Sigmoid colon (tissue), 6 donors: ENCODE measurements at regions not wholly inside any gene's neighbourhood (a gene's known extent, or its start where the extent isn't known, plus 50 kb on each side); places are given as distances from the start of the nearest gene placed in this dataset.

ENCODE experiments used
- DNase-seq: peaks from one replicate; pipeline ENCODE4 v3.0.0-alpha.2; 2019
- H3K27ac ChIP-seq, 4 donors: fragments of 200-600 bp; sonication (generic); one replicate each; pipeline ENCODE4 v1.5.1; 2016 to 2019; ENCODE audit warnings: mild to moderate bottlenecking in 1 of 4
- H3K27me3 ChIP-seq, 3 donors: fragments of 200-600 bp; sonication (generic); one replicate each; pipeline ENCODE4 v1.5.1; 2019; ENCODE audit warnings: mild to moderate bottlenecking in 1 of 3
- H3K36me3 ChIP-seq, 4 donors: fragments of 200-600 bp; sonication (generic); one replicate each; pipeline ENCODE4 v1.5.1; 2016 to 2019
- H3K4me1 ChIP-seq, 4 donors: fragments of 200-600 bp; sonication (generic); one replicate each; pipeline ENCODE4 v1.5.1; 2017 to 2019
- H3K4me3 ChIP-seq, 4 donors: fragments of 200-600 bp; sonication (generic); one replicate each; pipeline ENCODE4 v1.5.1; 2017 to 2019; ENCODE audit warnings: mild to moderate bottlenecking in 2 of 4, moderate library complexity in 1 of 4
- H3K9me3 ChIP-seq, 4 donors: fragments of 200-600 bp in 3 of 4; sonication (generic) in 3 of 4; one replicate each; pipeline versions ENCODE4 v1.5.1 to v1.6.1; 2013 to 2019
- CTCF ChIP-seq, 4 experiments: fragments of 450-650 bp in 3 of 4; fragments of 200-600 bp in 1 of 4; IDR thresholded peaks; one replicate each; pipeline ENCODE4 v1.5.1; 2016 to 2019; ENCODE audit warnings: antibody characterized with exemption in 4 of 4, mild to moderate bottlenecking in 3 of 4, moderate library complexity in 2 of 4
- EP300 ChIP-seq, 4 donors: sonication (generic); formaldehyde crosslinking; IDR thresholded peaks; one replicate each; pipeline ENCODE4 v1.6.1; 2017; ENCODE audit warnings: antibody characterized with exemption in 4 of 4
- POLR2A ChIP-seq, 2 donors: fragments of 450-650 bp; IDR thresholded peaks; one replicate each; pipeline ENCODE4 v1.6.1; 2016; ENCODE audit warnings: antibody characterized with exemption in 2 of 2, mild to moderate bottlenecking in 2 of 2, moderate library complexity in 2 of 2
- POLR2AphosphoS5 ChIP-seq, 4 donors: sonication (generic); formaldehyde crosslinking; IDR thresholded peaks; one replicate each; pipeline ENCODE4 v1.6.1; 2017; ENCODE audit warnings: antibody characterized with exemption in 4 of 4
- WGBS, 2 donors: extraction: QIAGEN DNeasy Blood & Tissue Kit; methylation state at CpG; one replicate each; pipeline ENCODE4 v1.1.7; 2013; 5-methylcytosine and 5-hydroxymethylcytosine counted together
- intact Hi-C: fragments of 100-400 bp; cut with DNase I; formaldehyde crosslinking; loops from one replicate; pipeline ENCODE4 v1.15.1; 2023
- donor health status: healthy with polysubstance abuse.
- donor health status: healthy.

DNA sequence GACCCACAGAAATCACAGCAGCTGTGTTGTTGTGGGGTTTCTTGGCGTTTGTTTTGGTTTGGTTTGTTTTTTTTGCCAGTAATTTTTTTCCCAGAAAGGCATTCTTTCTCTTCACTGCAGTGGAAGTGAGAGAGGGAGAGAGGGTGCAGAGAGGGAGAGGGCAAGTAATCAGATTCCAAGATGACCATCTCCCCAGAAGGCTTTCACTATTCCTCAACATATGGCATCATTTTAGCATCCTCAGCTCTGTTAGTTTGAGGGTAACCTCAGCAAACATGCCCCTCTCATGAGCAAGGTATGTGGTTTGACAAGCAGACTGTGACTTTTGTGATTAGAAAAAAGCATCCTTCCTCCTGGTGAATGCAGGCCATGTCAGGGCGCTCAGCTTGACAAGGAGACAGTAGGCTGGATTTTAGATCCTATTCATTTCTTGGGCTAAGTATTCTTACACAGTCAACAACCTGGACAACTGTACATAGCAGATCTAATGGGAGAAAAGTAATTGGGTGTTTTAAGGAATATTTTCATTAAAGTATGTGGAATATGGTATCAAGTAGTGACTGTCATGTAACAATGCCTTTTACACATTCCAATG, 86.3 kb upstream of the PIK3CG start:
- no peaks in the 10 kb centered on the region for H3K4me1 ChIP-seq
- intact Hi-C loops, result no loop called here
- H3K4me3 ChIP-seq, result no peak overlapping the region
- no peak overlapping the region for H3K27ac ChIP-seq
- H3K27me3 ChIP-seq, result no peaks in the 10 kb centered on the region
- H3K9me3 ChIP-seq, result no peaks in the 10 kb centered on the region
- 77 to 88% methylated on average over 2 of the region's 2 CpGs for WGBS, 2 donors
- TF ChIP-seq POLR2AphosphoS5 (IDR thresholded peaks at IDR 0.05) (no peak), CTCF (IDR thresholded peaks at IDR 0.05) (no peak), EP300 (IDR thresholded peaks at IDR 0.05) (no peak), POLR2A (IDR thresholded peaks at IDR 0.05) (no peak)
- DNase-seq, result no peak
- no peaks in the 10 kb centered on the region for H3K36me3 ChIP-seq

DNA sequence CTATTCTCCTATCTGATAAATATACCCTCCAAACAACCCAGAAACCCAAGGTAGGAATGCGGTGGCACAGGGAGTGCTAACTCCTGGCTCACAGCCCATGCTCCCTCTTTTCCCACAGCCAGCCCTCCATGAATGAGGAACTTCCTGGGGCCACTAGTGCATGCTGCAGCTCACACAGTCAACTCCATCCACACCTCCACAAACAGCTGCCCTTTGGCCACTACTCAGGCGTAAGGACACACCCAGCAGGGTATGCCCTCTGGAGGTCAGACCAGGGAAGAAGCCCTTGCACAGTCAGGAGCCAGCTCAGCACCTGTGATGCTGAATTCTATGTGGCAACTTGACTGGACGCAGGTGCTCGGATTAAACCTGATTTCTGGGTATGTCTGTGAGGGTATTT, 85.2 kb upstream of the PIK3CG start:
- TF ChIP-seq POLR2AphosphoS5 (IDR thresholded peaks at IDR 0.05), result no peak
- no peak for TF ChIP-seq EP300 (IDR thresholded peaks at IDR 0.05)
- no peak for TF ChIP-seq POLR2A (IDR thresholded peaks at IDR 0.05)
- TF ChIP-seq CTCF (IDR thresholded peaks at IDR 0.05), result no peak
- Histone ChIP-seq H3K9me3 (no peaks in the 10 kb centered on the region), H3K36me3 (no peaks in the 10 kb centered on the region), H3K4me3 (no peak overlapping the region), H3K4me1 (no peaks in the 10 kb centered on the region), H3K27me3 (no peaks in the 10 kb centered on the region), H3K27ac (no peak overlapping the region)
- WGBS, 2 donors, result 50 to 80% methylated on average over 4 of the region's 4 CpGs
- DNase-seq, result no peak
- intact Hi-C loops, result no loop called here

GRCh38 chr7:106781007-106781406, 84.1 kb upstream of the PIK3CG start:
- Histone ChIP-seq H3K27ac (no peak overlapping the region), H3K27me3 (no peaks in the 10 kb centered on the region), H3K4me1 (no peaks in the 10 kb centered on the region), H3K36me3 (no peaks in the 10 kb centered on the region), H3K9me3 (no peaks in the 10 kb centered on the region), H3K4me3 (no peak overlapping the region)
- intact Hi-C loops, result no loop called here
- DNase-seq, result no peak
- TF ChIP-seq POLR2A (IDR thresholded peaks at IDR 0.05) (no peak), CTCF (IDR thresholded peaks at IDR 0.05) (no peak), EP300 (IDR thresholded peaks at IDR 0.05) (no peak), POLR2AphosphoS5 (IDR thresholded peaks at IDR 0.05) (no peak)
- WGBS, 2 donors, result 87 to 94% methylated on average over 2 of the region's 2 CpGs

DNA sequence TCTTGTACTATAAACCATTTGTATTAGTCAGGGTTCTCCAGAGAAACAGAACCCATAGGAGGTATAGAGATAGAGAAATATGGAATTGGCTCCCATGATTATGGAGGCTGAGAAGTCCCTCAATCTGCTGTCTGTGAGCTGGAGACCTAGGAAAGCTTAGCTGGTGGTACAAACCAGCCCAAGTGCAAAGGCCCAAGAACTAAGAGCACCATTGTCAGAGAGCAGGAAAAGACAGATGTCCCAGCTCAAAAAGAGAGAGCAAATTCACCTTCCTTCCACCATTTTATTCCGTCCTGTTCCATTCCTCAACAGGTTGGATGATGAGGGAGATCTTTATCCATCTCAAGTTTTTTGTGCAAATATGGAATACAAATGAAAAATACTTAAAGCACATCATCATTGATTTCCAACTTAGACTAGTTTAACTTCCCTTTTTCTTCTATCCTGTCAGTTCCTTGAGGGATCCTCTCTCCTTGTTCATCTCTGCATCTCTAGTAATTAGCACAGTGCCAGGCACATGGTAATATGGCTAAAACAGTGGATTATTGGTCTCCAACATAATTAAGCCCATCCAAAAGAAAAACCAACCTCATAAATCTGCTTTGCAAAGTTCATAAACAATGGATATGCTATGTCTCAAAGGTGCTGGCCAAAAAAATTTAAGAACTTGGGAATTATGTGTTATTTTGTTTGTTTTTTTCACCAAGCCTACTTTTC, 83.1 kb upstream of the PIK3CG start:
- no peak for DNase-seq
- Histone ChIP-seq H3K27ac (no peak overlapping the region), H3K4me3 (no peak overlapping the region), H3K36me3 (no peaks in the 10 kb centered on the region), H3K27me3 (no peaks in the 10 kb centered on the region), H3K4me1 (no peaks in the 10 kb centered on the region), H3K9me3 (no peaks in the 10 kb centered on the region)
- intact Hi-C loops, result no loop called here
- 54 to 98% methylated on average over 1 of the region's 1 CpG for WGBS, 2 donors
- TF ChIP-seq POLR2AphosphoS5 (IDR thresholded peaks at IDR 0.05) (no peak), CTCF (IDR thresholded peaks at IDR 0.05) (no peak), EP300 (IDR thresholded peaks at IDR 0.05) (no peak), POLR2A (IDR thresholded peaks at IDR 0.05) (no peak)
